ENCODE measurements at regions not wholly inside any gene's neighbourhood (a gene's known extent, or its start where the extent isn't known, plus 50 kb on each side); places are given as distances from the start of the nearest gene placed in this dataset.

- Histone ChIP-seq H3K27me3 (peaks cover 0 to 4% (median 0%) of the 10 kb centered on the region in 3 donors), H3K36me3 (no peaks in the 10 kb centered on the region), H3K4me1 (no peaks in the 10 kb centered on the region), H3K4me3 (no peak overlapping the region), H3K9me3 (peaks cover 0 to 17% (median 10%) of the 10 kb centered on the region in 4 donors), H3K27ac (no peak overlapping the region)
- no peak for DNase-seq
- intact Hi-C loops (cut with DNase I; ENCODE audit: low total_unique reads) = no loop called here
- TF ChIP-seq POLR2AphosphoS5 (IDR thresholded peaks at IDR 0.05) = no peak
- TF ChIP-seq CTCF (IDR thresholded peaks at IDR 0.05) = no peak
- TF ChIP-seq EP300 (IDR thresholded peaks at IDR 0.05) = no peak
- TF ChIP-seq POLR2A (IDR thresholded peaks at IDR 0.05) = no peak
- whole genome bisulfite sequencing, 5 donors = 75 to 80% (median 77%) methylated on average over 4 of the region's 4 CpGs
Observed at GRCh38 chr20:61027218-61027617, 224.8 kb upstream of the CDH4 start.

- no peak overlapping the region for H3K4me3 ChIP-seq
- TF ChIP-seq POLR2AphosphoS5 (IDR thresholded peaks at IDR 0.05) (no peak), POLR2A (IDR thresholded peaks at IDR 0.05) (no peak), EP300 (IDR thresholded peaks at IDR 0.05) (no peak), CTCF (IDR thresholded peaks at IDR 0.05) (no peak)
- no peaks in the 10 kb centered on the region for H3K27me3 ChIP-seq
- no peaks in the 10 kb centered on the region for H3K4me1 ChIP-seq
- H3K36me3 ChIP-seq = no peaks in the 10 kb centered on the region
- intact Hi-C loops (cut with DNase I; ENCODE audit: low total_unique reads) = no loop called here
- no peak overlapping the region for H3K27ac ChIP-seq
- peaks cover 4 to 24% (median 10%) of the 10 kb centered on the region in 4 donors for H3K9me3 ChIP-seq
- no peak for DNase-seq
Observed at GRCh38 chr20:61030130-61030529, 221.9 kb upstream of the CDH4 start.

GRCh38 chr20:61031101-61031830 is 220.8 kb upstream of the CDH4 start:
- no peak for DNase-seq
- Histone ChIP-seq H3K4me1 (no peaks in the 10 kb centered on the region), H3K36me3 (no peaks in the 10 kb centered on the region), H3K27ac (no peak overlapping the region), H3K4me3 (no peak overlapping the region), H3K27me3 (no peaks in the 10 kb centered on the region), H3K9me3 (peaks cover under 1 to 21% (median 8%) of the 10 kb centered on the region in 4 donors)
- TF ChIP-seq POLR2AphosphoS5 (IDR thresholded peaks at IDR 0.05) (no peak), EP300 (IDR thresholded peaks at IDR 0.05) (no peak), CTCF (IDR thresholded peaks at IDR 0.05) (no peak), POLR2A (IDR thresholded peaks at IDR 0.05) (no peak)
- WGBS, 5 donors = 44 to 74% (median 59%) methylated on average over 9 to 10 of the region's 10 CpGs
- intact Hi-C loops (cut with DNase I; ENCODE audit: low total_unique reads) = no loop called here

- H3K9me3 ChIP-seq = peaks cover 0 to 12% (median 5%) of the 10 kb centered on the region in 4 donors
Observed at GRCh38 chr20:61037498-61037897, 214.6 kb upstream of the CDH4 start.

More at GRCh38 chr20:61037498-61037897, 214.6 kb upstream of the CDH4 start:
- Histone ChIP-seq H3K27me3 (no peaks in the 10 kb centered on the region), H3K4me3 (no peak overlapping the region), H3K36me3 (no peaks in the 10 kb centered on the region), H3K27ac (no peak overlapping the region), H3K4me1 (no peaks in the 10 kb centered on the region)
- DNase-seq = no peak
- WGBS, 5 donors = 72 to 81% (median 76%) methylated on average over 3 of the region's 3 CpGs
- intact Hi-C loops (cut with DNase I; ENCODE audit: low total_unique reads) = no loop called here
- TF ChIP-seq CTCF (IDR thresholded peaks at IDR 0.05) = no peak
- TF ChIP-seq POLR2AphosphoS5 (IDR thresholded peaks at IDR 0.05) = no peak

All from stomach (tissue), 8 donors.